GM18858 (cell line): ENCODE measurements at regions not wholly inside any gene's neighbourhood (a gene's known extent, or its start where the extent isn't known, plus 50 kb on each side); places are given as distances from the start of the nearest gene placed in this dataset.
"Not testable (repeated sequence)": the region's sequence is repeated elsewhere in the genome, so short reads cannot be mapped to it uniquely, and the experiment has no call there.

Source experiments
- ATAC-seq: cut with Tn5 transposase; IDR thresholded peaks from one replicate; pipeline ENCODE4 v1.9.1; 2021; ENCODE audit not compliant: unreplicated experiment

GRCh38 chrX:120753413-120754251 lies 122.0 kb downstream of the CT47B1 start:
- peak; percentile 34 for ATAC-seq

DNA sequence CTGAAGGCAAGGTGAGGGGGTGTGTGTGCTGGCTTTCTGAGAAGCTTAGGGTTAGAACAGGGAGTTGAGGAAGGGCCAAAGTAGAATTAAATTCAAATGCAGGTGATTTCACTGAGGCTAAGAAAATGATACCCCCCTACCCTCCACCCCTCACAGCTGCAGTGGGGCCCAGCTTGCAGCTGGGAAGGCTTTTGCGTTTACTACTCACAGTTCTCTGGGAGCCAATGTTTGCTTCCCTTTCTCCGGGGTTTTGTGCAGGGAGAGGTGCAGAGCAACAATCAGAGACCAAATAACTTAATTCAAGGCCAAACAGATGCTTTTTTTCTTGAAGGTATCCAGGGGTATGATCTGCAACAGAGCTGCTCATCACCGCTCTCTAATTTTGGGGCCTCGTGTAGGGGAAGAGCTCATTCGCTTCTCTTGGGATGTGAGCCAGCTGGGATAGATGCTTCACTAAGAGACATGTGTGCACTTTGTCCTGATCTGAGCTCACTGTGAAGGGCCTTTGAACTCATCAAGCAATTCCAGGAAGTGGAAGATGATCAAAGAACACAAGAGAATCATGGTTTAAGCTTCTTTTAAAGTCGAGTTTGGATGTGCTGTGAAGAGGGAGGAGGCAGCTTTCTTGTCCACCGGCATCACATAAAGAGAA lies 122.7 kb upstream of the C1GALT1C1 start:
- ATAC-seq, result no peak

GRCh38 chrX:120751683-120752082 lies 121.8 kb upstream of the C1GALT1C1 start:
- ATAC-seq, result no peak

- ATAC-seq, result no peak
Observed at GRCh38 chrX:120750381-120750780, 120.5 kb upstream of the C1GALT1C1 start.

- peak; percentile 67 for ATAC-seq
Observed at GRCh38 chrX:120749141-120749846, 119.4 kb upstream of the C1GALT1C1 start.

DNA sequence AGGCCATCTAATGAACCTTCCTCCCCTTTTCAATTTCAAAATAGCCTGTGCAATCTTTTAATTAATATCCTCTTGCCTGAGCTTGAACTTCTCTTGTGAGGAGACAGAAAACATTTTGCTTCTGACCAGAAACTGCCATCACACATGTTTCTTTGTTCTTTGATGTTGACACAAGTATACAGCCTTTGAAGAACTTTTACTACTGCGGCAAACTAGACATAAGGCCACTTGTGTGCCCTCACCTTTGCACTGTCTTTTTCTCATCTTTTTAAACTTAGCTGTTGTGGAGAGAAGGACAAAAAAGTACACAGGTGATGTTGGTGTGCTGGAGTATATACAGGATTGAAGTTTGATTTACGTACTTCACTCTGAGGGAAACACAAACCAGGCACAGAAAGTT lies 116.3 kb upstream of the C1GALT1C1 start:
- ATAC-seq, result no peak

DNA sequence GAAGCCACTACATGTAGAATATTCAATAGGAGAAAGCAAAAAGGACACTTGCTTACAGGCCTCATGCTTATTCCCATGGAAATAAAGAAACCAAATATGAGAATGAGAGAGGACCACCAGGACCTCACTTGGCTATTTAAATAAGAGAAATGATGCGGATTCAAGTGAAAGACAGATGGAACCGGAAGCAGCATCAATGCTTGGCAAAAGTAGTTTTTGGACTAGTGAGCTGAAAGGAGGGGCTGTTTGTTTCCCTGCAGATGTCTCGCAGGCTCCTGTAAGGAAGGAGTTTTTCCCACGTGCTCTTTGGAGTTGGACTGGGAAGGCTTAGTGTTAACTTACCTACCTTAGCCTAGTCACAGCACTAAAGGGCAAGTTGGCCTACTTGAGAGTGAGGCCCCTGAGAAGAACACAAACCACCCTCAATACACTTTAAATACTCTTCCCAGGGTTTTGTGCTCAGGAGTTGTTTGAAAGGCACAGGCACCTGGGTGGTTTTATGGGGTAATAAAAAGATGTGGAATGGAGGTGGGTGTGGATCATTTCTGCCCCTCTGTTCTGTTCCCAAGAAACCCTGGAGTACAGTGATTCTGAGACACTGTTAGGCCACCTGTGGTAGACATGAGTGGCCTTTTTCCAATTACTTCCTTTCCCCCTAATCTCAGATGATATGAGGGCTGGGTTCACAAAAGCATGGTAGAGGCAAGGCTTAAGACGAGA lies 113.3 kb upstream of the C1GALT1C1 start:
- no peak for ATAC-seq

- ATAC-seq, result no peak
Observed at GRCh38 chrX:120741452-120741851, 111.6 kb upstream of the C1GALT1C1 start.

GRCh38 chrX:120740072-120740471 lies 110.2 kb upstream of the C1GALT1C1 start:
- no peak for ATAC-seq

DNA sequence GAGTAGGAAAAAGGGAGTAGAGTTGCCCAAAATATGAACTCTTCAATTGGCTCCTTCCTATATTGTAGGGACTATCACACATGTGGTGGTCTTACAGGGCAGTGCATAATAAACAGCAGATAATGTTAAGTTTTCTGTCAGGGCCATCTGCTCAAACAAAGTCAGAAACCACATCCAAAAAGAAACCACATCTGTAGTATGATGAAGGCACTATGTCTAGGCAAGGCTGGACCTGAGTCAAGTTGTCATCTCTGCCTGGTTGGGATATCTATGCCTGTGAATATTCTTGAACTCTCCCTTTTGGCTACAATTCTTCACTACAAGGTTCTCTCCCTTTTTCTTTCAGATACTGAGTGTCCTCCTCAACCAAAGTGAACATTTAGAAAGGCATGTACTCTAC lies 109.4 kb upstream of the C1GALT1C1 start:
- no peak for ATAC-seq

GRCh38 chrX:120736989-120737388 lies 107.1 kb upstream of the C1GALT1C1 start:
- no peak for ATAC-seq

GRCh38 chrX:120735966-120736365 lies 106.1 kb upstream of the C1GALT1C1 start:
- ATAC-seq, result no peak

GRCh38 chrX:120732879-120733278 lies 103.0 kb upstream of the C1GALT1C1 start:
- ATAC-seq, result no peak

- ATAC-seq, result no peak
Observed at GRCh38 chrX:120732461-120732860, 102.6 kb upstream of the C1GALT1C1 start.

- ATAC-seq, result no peak
Observed at GRCh38 chrX:120731386-120731785, 101.5 kb upstream of the C1GALT1C1 start.

DNA sequence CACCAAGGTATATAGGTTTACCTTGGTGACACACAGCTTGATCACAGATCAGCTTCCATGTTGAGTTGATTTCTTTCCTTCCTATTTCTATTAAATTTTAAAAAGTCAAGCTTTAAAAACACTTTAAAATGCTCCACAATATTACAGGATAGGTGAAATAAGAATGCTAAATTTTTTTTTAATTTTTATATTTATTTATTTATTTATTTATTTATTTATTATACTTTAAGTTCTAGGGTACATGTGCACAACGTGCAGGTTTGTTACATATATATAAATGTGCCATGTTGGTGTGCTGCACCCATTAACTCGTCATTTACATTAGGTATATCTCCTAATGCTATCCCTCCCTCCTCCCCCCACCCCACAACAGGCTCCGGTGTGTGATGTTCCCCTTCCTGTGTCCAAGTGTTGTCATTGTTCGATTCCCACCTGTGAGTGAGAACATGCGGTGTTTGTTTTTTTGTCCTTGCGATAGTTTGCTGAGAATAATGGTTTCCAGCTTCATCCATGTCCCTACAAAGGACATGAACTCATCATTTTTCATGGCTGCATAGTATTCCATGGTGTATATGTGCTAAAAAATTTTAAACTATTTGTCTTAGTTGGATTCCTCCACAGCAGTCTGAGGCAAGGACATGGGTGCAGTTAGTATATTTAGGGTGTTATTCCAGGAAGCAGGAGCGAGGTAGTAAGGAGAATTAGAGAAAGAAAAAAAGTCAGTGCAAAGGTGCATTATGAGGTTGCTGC lies 99.8 kb upstream of the C1GALT1C1 start:
- ATAC-seq, result not testable (repeated sequence)

DNA sequence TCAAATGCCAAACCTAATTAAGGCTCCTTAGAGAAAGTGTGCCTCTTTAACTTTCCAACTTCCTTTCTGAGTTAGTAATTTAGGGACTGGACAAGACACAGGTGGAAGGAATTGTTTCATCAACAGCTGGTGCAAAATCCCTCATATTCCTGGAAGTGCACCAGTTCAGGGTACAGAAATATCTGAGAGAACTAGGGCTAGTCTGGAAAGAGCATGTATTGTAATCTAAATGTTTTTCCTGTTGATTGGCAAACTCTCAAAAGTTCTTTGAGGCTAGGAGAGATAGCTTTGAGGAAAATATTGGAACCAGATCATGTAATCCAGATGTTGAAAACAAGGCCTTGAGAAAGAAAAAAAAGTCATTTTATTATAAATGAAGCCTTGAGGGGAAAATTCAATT lies 98.1 kb upstream of the C1GALT1C1 start:
- ATAC-seq, result no peak

DNA sequence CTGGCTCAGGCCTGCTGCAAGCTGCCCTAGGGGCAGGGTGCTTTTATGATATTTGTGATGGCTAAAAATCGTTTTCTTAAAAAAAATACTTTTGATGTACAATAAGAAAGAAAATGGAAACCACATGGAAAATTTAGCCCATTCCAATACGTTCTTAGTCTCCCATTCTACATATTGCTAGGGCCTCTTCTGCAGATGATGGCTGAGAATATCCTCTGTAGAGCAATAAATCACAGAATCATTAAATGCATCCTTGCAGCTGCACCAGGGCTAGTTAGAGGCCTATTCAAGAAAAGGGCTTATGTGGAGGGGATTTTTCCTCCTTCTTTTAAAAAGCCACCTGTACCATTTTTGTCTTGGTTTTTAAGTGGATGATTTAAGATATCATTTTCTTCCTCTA lies 97.6 kb upstream of the C1GALT1C1 start:
- no peak for ATAC-seq

GRCh38 chrX:120726294-120726693 lies 96.4 kb upstream of the C1GALT1C1 start:
- peak; percentile 99 for ATAC-seq

DNA sequence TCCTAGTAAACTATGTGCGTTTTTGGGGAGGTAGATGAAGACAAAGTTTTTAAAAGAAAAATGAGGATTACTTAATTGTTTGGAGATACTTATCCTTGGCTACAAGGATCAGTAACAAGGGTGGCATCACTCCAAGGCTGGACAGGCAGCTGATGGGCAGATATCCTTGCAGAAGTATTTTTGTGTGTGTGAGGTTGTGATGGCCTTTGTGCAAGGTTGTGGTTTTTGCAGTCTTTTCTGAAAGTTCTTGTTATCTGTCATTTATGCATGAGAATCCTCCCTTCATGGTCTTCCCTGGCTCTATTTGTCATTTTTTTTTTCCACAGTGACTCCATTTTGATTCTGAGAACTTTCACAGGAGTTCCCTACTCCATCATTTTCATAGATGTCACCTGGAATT lies 96.0 kb upstream of the C1GALT1C1 start:
- ATAC-seq, result no peak

DNA sequence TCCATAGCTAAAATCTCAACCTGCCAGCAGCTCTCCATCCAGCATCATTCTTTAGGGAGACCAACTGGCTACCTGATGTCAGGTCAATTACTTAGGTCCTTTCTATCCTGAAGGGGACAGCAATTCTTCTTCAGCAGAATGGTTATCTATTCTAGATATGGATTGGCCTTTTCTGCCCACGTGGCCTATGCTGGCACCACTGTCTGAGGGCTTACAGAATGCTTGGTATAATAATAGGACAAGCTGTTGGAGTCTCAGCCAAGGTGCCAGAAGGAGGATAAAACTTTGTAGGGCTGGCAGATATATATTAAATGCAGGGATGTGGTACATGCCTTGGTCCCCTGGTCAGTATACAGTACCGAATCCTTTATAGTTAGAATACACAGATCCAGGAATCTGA lies 89.8 kb upstream of the C1GALT1C1 start:
- no peak for ATAC-seq
